HG03457 (cell line): ENCODE measurements at regions not wholly inside any gene's neighbourhood (a gene's known extent, or its start where the extent isn't known, plus 50 kb on each side); places are given as distances from the start of the nearest gene placed in this dataset.

Experiments used
- ATAC-seq: cut with Tn5 transposase; IDR thresholded peaks from one replicate; pipeline ENCODE4 v1.9.1; 2021; ENCODE audit warnings: moderate number of reproducible peaks; ENCODE audit not compliant: unreplicated experiment

DNA sequence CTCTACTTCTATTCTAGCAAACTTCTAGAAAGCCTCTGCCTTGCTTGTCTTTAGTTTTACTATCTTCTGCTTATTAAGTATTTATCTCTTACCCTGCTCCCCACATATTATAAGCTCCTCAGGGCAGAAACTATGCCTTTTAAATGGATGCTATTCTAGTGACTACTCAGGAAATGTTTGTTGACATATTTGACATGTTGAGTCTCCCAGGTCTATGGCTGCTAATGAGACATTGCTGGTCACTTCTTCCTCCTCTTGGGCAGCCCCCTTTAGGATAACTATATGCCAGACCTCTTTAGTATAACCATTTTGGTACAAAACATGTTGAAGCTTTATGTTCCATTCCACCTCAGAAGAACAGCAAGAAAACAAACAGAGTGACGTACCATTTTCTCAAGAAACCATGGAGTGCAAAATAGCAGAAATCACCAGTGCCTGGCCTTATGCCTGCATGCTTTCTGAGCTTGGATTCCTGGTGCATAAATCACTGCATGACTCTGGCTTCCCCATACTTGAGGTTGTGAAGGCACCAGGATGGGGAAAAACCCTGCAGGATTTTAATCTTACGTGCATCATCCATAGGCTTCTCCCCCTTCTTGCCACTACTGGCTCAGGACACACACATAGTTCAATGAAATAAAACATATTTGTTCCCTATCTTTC, 202.6 kb downstream of the TMX1 start:
- no peak for ATAC-seq

- no peak for ATAC-seq
These were observed 203.4 kb downstream of the TMX1 start for GRCh38 chr14:51443195-51444018.

- no peak for ATAC-seq
These were observed 204.4 kb downstream of the TMX1 start for GRCh38 chr14:51444353-51445000.

DNA sequence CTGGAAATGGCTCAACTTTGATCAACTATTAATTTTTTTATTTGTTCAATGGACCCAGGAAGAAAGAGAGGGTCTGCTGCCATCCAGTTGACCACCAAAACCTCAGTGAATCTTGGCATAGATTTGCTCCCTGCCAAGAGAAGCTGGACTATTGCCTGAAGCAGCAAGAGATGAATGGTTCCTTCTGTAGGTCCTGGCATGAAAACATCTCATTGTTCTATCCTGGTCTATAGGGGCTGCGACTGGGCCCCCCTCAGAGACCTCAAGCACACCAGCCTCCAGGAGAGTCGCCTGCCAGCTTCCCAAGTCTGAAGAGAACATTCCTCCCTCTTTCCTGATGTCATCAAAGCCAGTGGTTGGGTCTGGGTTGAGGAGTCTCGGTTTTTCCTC, 204.9 kb downstream of the TMX1 start:
- no peak for ATAC-seq

DNA sequence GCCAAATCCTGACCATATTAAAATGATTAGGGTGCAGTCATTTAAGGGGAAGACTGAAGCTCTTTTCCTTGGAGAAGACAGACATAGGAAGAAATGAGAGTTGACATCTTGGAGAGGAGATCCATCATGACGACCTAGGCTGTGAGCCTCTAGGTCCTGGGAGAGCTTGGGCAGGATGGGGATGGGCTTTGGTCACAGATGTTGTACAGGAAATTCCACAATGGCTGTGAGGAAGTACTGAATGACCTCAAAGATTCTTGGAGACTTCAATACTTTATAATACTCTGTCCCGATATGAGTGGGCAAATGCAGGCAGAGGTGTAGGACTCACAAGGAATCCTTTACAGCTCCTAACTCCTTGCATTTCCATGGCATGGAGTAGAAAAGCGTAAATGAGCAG, 204.9 kb upstream of the FRMD6 start:
- no peak for ATAC-seq

- ATAC-seq = no peak
These were observed 204.3 kb upstream of the FRMD6 start for GRCh38 chr14:51447411-51447810.

- no peak for ATAC-seq
These were observed 202.7 kb upstream of the FRMD6 start for GRCh38 chr14:51448831-51449670.

DNA sequence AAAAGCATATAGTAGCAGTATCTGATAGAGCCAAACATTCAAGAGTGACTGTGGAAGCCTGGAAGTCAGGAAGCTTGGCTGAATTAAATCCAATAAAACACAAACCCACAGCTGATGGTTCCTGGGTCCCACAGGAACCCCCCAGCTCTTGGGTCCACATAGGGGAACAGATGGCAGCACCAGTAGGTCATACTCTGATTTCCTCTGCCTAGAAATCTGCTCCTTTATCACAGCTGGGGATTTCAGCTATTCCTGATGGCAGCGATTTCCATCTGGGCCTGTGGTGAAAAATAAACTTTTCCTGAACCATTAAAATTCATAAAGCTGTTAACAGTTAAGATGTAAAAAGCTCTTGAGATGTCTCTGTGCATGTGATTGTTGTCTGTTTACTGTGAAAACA, 202.0 kb upstream of the FRMD6 start:
- no peak for ATAC-seq

GRCh38 chr14:51451561-51451960, 200.1 kb upstream of the FRMD6 start:
- no peak for ATAC-seq

GRCh38 chr14:51453869-51454268, 197.8 kb upstream of the FRMD6 start:
- ATAC-seq = no peak

GRCh38 chr14:51454351-51454750, 197.4 kb upstream of the FRMD6 start:
- no peak for ATAC-seq

GRCh38 chr14:51455041-51455835, 196.5 kb upstream of the FRMD6 start:
- ATAC-seq = no peak

GRCh38 chr14:51457843-51458562, 193.7 kb upstream of the FRMD6 start:
- ATAC-seq = no peak

- ATAC-seq = no peak
These were observed 193.2 kb upstream of the FRMD6 start for GRCh38 chr14:51458563-51458955.

GRCh38 chr14:51460011-51460410, 191.7 kb upstream of the FRMD6 start:
- no peak for ATAC-seq

DNA sequence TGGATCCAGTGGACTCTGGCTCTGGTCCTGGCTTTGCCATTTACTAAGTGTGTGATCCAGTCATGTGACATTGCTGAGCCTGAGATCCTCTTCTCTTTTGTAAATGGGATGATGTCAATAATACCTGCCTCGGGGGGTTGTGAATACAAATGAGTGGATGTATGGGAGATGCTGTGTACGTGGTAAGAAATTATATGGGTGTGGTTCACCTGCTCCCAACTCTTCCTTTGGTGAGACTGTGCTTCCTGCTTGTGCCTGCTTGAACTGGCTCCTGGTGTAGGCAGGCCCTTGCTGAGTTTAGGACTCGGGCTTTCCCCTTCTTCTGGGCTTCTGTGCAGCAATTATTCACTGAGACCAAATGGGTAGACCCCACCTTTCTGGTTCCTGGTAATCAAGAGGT, 189.5 kb upstream of the FRMD6 start:
- no peak for ATAC-seq

DNA sequence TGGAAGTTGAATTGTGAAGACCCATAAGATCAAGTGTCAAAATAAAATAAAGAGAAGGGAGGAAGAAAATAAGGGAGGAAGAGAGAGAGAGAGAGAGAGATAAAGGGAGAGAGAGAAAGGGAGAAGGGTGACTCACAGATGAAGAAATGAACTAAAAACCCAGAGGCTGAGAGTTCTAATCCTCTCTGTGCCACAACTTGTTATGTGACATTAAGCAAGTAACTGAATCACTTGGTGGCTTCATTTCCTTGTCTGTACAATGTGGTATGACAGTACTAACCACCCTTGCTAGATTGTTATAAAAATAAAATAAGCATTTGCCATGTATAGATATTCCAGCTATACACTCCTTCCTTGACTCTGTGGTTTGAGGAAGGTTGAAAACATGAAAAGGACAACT, 189.0 kb upstream of the FRMD6 start:
- no peak for ATAC-seq

GRCh38 chr14:51463461-51463860, 188.2 kb upstream of the FRMD6 start:
- no peak for ATAC-seq

- no peak for ATAC-seq
These were observed 187.3 kb upstream of the FRMD6 start for GRCh38 chr14:51464411-51464810.

DNA sequence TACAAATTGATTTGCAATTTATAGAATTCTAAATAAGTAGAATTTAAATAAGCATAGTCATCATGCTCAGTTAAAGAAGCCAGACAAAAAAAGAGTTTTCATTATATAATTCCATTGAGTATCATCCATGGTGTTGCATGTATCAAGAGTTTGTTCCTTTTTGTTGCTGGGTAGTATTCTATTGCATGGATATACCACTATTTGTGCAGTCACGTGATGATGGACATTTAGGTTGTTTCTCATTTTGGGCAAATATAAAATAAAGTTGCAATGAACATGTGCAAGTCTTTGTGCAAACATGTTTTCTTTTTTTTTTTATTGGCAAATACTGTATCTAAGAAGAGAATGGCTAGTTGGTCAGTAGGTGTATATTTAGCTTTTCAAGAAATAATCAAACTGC, 186.2 kb upstream of the FRMD6 start:
- ATAC-seq = no peak
